ENCODE measurements at regions not wholly inside any gene's neighbourhood (a gene's known extent, or its start where the extent isn't known, plus 50 kb on each side); places are given as distances from the start of the nearest gene placed in this dataset.

- TF ChIP-seq CTCF (conservative IDR thresholded peaks at IDR 0.05; ENCODE audit: low read depth, low read length): no peak
- no peak overlapping the region for H3K4me3 ChIP-seq (ENCODE audit: low read depth, low read length)
- DNase-seq (ENCODE audit: low read depth): peak; percentile 46
Measured at GRCh38 chr3:171965067-171965712, 74.2 kb upstream of the FNDC3B start.

GRCh38 chr3:171966533-171967136, 72.7 kb upstream of the FNDC3B start:
- peak; percentile 33 for DNase-seq (ENCODE audit: low read depth)
- TF ChIP-seq CTCF (conservative IDR thresholded peaks at IDR 0.05; ENCODE audit: low read depth, low read length): no peak
- H3K4me3 ChIP-seq (ENCODE audit: low read depth, low read length): no peak overlapping the region

GRCh38 chr3:171967137-171967783, 72.1 kb upstream of the FNDC3B start:
- no peak for TF ChIP-seq CTCF (conservative IDR thresholded peaks at IDR 0.05; ENCODE audit: low read depth, low read length)
- no peak overlapping the region for H3K4me3 ChIP-seq (ENCODE audit: low read depth, low read length)
- peak; percentile 72 for DNase-seq (ENCODE audit: low read depth)

- no peak for TF ChIP-seq CTCF (conservative IDR thresholded peaks at IDR 0.05; ENCODE audit: low read depth, low read length)
- DNase-seq (ENCODE audit: low read depth): peak; percentile 91
- no peak overlapping the region for H3K4me3 ChIP-seq (ENCODE audit: low read depth, low read length)
Measured at GRCh38 chr3:171967932-171968678, 71.3 kb upstream of the FNDC3B start.

GRCh38 chr3:171970301-171970788, 69.0 kb upstream of the FNDC3B start:
- no peak for DNase-seq (ENCODE audit: low read depth)
- no peak overlapping the region for H3K4me3 ChIP-seq (ENCODE audit: low read depth, low read length)
- no peak for TF ChIP-seq CTCF (conservative IDR thresholded peaks at IDR 0.05; ENCODE audit: low read depth, low read length)

- H3K4me3 ChIP-seq (ENCODE audit: low read depth, low read length): no peak overlapping the region
- peak; percentile 64 for DNase-seq (ENCODE audit: low read depth)
- no peak for TF ChIP-seq CTCF (conservative IDR thresholded peaks at IDR 0.05; ENCODE audit: low read depth, low read length)
Measured at GRCh38 chr3:171971919-171972514, 67.4 kb upstream of the FNDC3B start.

All from choroid plexus epithelial cell (primary cell).